ENCODE measurements at regions not wholly inside any gene's neighbourhood (a gene's known extent, or its start where the extent isn't known, plus 50 kb on each side); places are given as distances from the start of the nearest gene placed in this dataset.

DNA sequence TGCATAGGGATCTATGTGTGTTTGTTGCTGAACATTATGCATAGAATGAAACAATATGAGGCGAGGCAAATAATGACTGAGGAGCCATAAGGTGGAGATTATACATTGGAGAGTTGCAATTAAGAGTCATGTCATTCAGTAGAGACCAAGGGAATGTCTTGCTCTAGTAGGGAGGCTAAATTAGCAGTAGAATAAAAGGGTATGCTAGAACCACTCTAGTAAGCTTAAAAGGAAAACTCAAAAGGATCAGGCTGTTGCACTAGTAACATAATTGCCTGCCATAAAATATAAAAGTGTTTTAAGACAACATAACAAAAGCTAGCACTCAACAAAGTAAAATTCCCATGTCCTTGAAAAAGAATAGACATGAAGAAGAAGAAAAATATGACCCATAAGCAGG lies 586.2 kb upstream of the DIAPH2 start:
- TF ChIP-seq POLR2AphosphoS5 (IDR thresholded peaks at IDR 0.05): no peak
- TF ChIP-seq, protein P1, sequence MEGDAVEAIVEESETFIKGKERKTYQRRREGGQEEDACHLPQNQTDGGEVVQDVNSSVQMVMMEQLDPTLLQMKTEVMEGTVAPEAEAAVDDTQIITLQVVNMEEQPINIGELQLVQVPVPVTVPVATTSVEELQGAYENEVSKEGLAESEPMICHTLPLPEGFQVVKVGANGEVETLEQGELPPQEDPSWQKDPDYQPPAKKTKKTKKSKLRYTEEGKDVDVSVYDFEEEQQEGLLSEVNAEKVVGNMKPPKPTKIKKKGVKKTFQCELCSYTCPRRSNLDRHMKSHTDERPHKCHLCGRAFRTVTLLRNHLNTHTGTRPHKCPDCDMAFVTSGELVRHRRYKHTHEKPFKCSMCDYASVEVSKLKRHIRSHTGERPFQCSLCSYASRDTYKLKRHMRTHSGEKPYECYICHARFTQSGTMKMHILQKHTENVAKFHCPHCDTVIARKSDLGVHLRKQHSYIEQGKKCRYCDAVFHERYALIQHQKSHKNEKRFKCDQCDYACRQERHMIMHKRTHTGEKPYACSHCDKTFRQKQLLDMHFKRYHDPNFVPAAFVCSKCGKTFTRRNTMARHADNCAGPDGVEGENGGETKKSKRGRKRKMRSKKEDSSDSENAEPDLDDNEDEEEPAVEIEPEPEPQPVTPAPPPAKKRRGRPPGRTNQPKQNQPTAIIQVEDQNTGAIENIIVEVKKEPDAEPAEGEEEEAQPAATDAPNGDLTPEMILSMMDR (IDR thresholded peaks at IDR 0.05): no peak

Data from breast epithelium (tissue), 3 donors.